Panc1 (cell line): ENCODE measurements at regions not wholly inside any gene's neighbourhood (a gene's known extent, or its start where the extent isn't known, plus 50 kb on each side); places are given as distances from the start of the nearest gene placed in this dataset.

ENCODE experiments used
- POLR2AphosphoS5 ChIP-seq: IDR thresholded peaks from 2 replicates; pipeline ENCODE4 v1.6.1; 2012; ENCODE audit warnings: mild to moderate bottlenecking, low read depth, low read length, moderate library complexity
- TCF7L2 ChIP-seq: IDR thresholded peaks from 2 replicates; pipeline ENCODE4 v1.6.1; 2011; ENCODE audit warnings: mild to moderate bottlenecking, low read depth, low read length, inconsistent platforms
- TF ChIP-seq, protein P1 (sequence below): fragments of 450-650 bp; IDR thresholded peaks from 2 replicates; pipeline ENCODE4 v1.5.1; 2017; ENCODE audit warnings: mild to moderate bottlenecking

DNA sequence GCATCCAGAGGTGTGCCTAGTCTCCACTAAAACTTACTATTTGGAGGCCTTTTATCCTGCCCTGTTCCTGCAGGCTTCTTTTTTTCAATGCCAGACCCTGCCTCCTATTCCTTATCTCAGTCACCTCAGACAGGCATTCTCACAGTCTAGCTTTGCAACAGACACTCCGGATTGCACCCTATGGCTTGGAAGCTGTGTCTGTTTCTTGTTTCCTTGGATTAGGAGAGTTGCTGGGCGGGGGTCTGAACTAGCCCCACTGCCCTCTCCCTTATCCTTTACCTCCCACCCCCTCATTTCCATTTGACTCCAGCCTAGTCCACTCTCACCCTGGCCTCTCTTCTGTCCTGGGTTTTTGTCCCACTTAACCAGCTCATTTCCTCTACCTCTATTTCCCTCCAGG is 228.1 kb upstream of the CITED2 start:
- TF ChIP-seq, protein P1, sequence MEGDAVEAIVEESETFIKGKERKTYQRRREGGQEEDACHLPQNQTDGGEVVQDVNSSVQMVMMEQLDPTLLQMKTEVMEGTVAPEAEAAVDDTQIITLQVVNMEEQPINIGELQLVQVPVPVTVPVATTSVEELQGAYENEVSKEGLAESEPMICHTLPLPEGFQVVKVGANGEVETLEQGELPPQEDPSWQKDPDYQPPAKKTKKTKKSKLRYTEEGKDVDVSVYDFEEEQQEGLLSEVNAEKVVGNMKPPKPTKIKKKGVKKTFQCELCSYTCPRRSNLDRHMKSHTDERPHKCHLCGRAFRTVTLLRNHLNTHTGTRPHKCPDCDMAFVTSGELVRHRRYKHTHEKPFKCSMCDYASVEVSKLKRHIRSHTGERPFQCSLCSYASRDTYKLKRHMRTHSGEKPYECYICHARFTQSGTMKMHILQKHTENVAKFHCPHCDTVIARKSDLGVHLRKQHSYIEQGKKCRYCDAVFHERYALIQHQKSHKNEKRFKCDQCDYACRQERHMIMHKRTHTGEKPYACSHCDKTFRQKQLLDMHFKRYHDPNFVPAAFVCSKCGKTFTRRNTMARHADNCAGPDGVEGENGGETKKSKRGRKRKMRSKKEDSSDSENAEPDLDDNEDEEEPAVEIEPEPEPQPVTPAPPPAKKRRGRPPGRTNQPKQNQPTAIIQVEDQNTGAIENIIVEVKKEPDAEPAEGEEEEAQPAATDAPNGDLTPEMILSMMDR, result no peak
- TF ChIP-seq TCF7L2, result no peak
- TF ChIP-seq POLR2AphosphoS5, result no peak
